A549 (cell line): ENCODE measurements at regions not wholly inside any gene's neighbourhood (a gene's known extent, or its start where the extent isn't known, plus 50 kb on each side); places are given as distances from the start of the nearest gene placed in this dataset.
A peak's percentile ranks its signal among the peaks of the same experiment; 100 is the strongest.

Source experiments
- BHLHE40 ChIP-seq: IDR thresholded peaks from 2 replicates; pipeline ENCODE4 v1.6.1; 2012; ENCODE audit warnings: low read depth, low read length, inconsistent platforms
- CEBPB ChIP-seq, 2 experiments: fragments of >200 bp in 1 of 2; sonication (Bioruptor Twin) in 1 of 2; formaldehyde crosslinking in 1 of 2; IDR thresholded peaks; 2 replicates each; pipeline ENCODE4 v1.6.1; 2012 to 2016
- EHMT2 ChIP-seq: fragments of 200-600 bp; sonication (generic); IDR thresholded peaks from 2 replicates; pipeline ENCODE4 v1.6.1; 2016; ENCODE audit warnings: antibody characterized with exemption, low read depth, mild to moderate bottlenecking, moderate library complexity
- EP300 ChIP-seq, 2 experiments: fragments of >200 bp; sonication (Bioruptor Twin); formaldehyde crosslinking; IDR thresholded peaks; 2 replicates in 1 of 2; 3 replicates in 1 of 2; pipeline ENCODE4 v1.6.1; 2016 to 2017
- ESRRA ChIP-seq: fragments of 150-350 bp; IDR thresholded peaks from 2 replicates; pipeline ENCODE4 v1.6.1; 2014; ENCODE audit warnings: mild to moderate bottlenecking, low read length, borderline replicate concordance
- FOSL2 ChIP-seq, 2 experiments: fragments of 450-650 bp in 1 of 2; fragments of >200 bp in 1 of 2; sonication (Bioruptor Twin) in 1 of 2; formaldehyde crosslinking; IDR thresholded peaks; 2 replicates each; pipeline versions ENCODE4 v1.5.0 to v1.6.1; 2016 to 2020; ENCODE audit warnings: mild to moderate bottlenecking in 1 of 2, moderate library complexity in 1 of 2
- HOXB13 ChIP-seq: fragments of 250-450 bp; sonication (Bioruptor Pico); IDR thresholded peaks from 2 replicates; pipeline ENCODE4 v1.5.0; 2020; ENCODE audit warnings: low read depth, mild to moderate bottlenecking, moderate library complexity
- PBX3 ChIP-seq: IDR thresholded peaks from 2 replicates; pipeline ENCODE4 v1.6.1; 2012
- POLR2A ChIP-seq: IDR thresholded peaks from 2 replicates; pipeline ENCODE4 v1.6.1; 2012; ENCODE audit warnings: mild to moderate bottlenecking, low read length
- REST ChIP-seq: fragments of 200-600 bp; sonication (generic); IDR thresholded peaks from 2 replicates; pipeline ENCODE4 v1.6.1; 2016; ENCODE audit warnings: antibody characterized with exemption, mild to moderate bottlenecking, moderate library complexity
- SMC3 ChIP-seq: fragments of >200 bp; sonication (Bioruptor Twin); formaldehyde crosslinking; IDR thresholded peaks from 3 replicates; pipeline ENCODE4 v1.6.1; 2018; ENCODE audit warnings: inconsistent platforms
- ZNF302 ChIP-seq: fragments of 250-450 bp; sonication (Bioruptor Pico); IDR thresholded peaks from 2 replicates; pipeline ENCODE4 v1.9.0; 2021; ENCODE audit warnings: inconsistent platforms, mild to moderate bottlenecking, moderate library complexity
- TF ChIP-seq, protein P1 (sequence below): fragments of >200 bp; sonication (Bioruptor Twin); formaldehyde crosslinking; IDR thresholded peaks from 3 replicates; pipeline ENCODE4 v1.5.1; 2016

DNA sequence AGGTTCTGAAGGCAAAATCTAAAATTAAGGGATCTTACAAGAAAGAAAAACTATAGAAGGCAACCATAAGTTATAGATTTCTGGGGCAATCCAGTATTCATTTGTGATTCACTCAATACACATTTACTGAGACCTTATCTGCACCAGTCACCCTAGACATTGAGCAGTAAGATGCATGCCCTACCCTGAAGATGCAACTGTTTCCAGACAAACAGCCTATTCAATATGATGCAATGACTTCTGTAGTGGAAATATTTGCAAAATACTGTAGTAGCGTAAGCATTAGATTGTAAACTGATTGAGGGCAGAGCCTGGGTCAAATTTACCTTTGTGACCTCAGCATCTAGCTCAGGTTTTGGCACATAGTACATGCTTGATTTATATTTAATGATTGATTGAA, 256.2 kb upstream of the ACTBL2 start:
- TF ChIP-seq CEBPB (IDR thresholded peaks at IDR 0.05) (peak in 1 of 2 experiments; percentile 31; a peak in 1 of 4 replicates), BHLHE40 (no peak), EP300 (IDR thresholded peaks at IDR 0.05) (no peak), ESRRA (no peak), EHMT2 (no peak), POLR2A (no peak), REST (no peak), ZNF302 (CRISPR knock-in tag) (no peak), PBX3 (no peak), HOXB13 (CRISPR knock-in tag) (no peak), SMC3 (no peak), FOSL2 (IDR thresholded peaks at IDR 0.05) (no peak), FOSL2 (CRISPR knock-in tag; IDR thresholded peaks at IDR 0.05) (no peak)
- TF ChIP-seq, protein P1, sequence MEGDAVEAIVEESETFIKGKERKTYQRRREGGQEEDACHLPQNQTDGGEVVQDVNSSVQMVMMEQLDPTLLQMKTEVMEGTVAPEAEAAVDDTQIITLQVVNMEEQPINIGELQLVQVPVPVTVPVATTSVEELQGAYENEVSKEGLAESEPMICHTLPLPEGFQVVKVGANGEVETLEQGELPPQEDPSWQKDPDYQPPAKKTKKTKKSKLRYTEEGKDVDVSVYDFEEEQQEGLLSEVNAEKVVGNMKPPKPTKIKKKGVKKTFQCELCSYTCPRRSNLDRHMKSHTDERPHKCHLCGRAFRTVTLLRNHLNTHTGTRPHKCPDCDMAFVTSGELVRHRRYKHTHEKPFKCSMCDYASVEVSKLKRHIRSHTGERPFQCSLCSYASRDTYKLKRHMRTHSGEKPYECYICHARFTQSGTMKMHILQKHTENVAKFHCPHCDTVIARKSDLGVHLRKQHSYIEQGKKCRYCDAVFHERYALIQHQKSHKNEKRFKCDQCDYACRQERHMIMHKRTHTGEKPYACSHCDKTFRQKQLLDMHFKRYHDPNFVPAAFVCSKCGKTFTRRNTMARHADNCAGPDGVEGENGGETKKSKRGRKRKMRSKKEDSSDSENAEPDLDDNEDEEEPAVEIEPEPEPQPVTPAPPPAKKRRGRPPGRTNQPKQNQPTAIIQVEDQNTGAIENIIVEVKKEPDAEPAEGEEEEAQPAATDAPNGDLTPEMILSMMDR = no peak
